HepG2 (cell line): ENCODE measurements at regions not wholly inside any gene's neighbourhood (a gene's known extent, or its start where the extent isn't known, plus 50 kb on each side); places are given as distances from the start of the nearest gene placed in this dataset.

Experiments used
- ATAC-seq: fragments of 200-7000 bp; cut with Tn5 transposase; 3 replicates; pipeline ENCODE4 v1.9.1; 2020; ENCODE audit warnings: mild to moderate bottlenecking, moderate library complexity
- BruUV-seq: library from RNA; stranded (reverse); fragments of 400-500 nt; replicated peaks from 2 replicates; lab custom pipeline; 2021; lab: Mats Ljungman, UMichigan
- CTCF ChIA-PET: fragments of 300-600 bp; formaldehyde crosslinking; extraction: SDS; loops from one replicate; lab custom pipeline; 2021; ENCODE audit warnings: low total read pairs, inconsistent platforms, low intra/inter-chr PET ratio; lab: Yijun Ruan, JAX
- POLR2A ChIA-PET: fragments of 350-600 bp; sonication (Branson Sonifier 250); formaldehyde crosslinking; loops from one replicate; lab custom pipeline; 2020; ENCODE audit warnings: antibody characterized with exemption, inconsistent platforms; lab: Yijun Ruan, JAX
- DNase-seq: peaks from one replicate; pipeline ENCODE4 v3.0.0-alpha.2; 2015; ENCODE audit warnings: low spot score
- FAIRE-seq: peaks from 3 replicates; lab custom pipeline; 2011; peaks lifted over from hg19 to GRCh38; lab: Jason Lieb, UNC
- H2AFZ ChIP-seq: one replicate; pipeline ENCODE4 v1.6.1; 2011; ENCODE audit warnings: low read length, inconsistent platforms
- H3K27ac ChIP-seq: fragments of 300-600 bp; 3 replicates; pipeline ENCODE4 v1.8.0; 2011; ENCODE audit warnings: mixed run types, mild to moderate bottlenecking, mixed read lengths, low read length, inconsistent platforms; ENCODE audit not compliant: insufficient read depth; ENCODE audit errors: extremely low read length
- H3K27me3 ChIP-seq, 2 experiments: fragments of 200-600 bp in 1 of 2; 2 replicates in 1 of 2; 3 replicates in 1 of 2; pipeline versions ENCODE4 v1.6.0 to v1.8.0; 2011; ENCODE audit warnings: low read length in 2 of 2, mild to moderate bottlenecking in 2 of 2, moderate library complexity in 2 of 2, inconsistent platforms in 1 of 2; ENCODE audit not compliant: insufficient read depth in 2 of 2, control insufficient read depth in 1 of 2
- H3K36me3 ChIP-seq, 2 experiments: fragments of 200-600 bp in 1 of 2; replicated peaks in 1 of 2; 2 replicates in 1 of 2; 3 replicates in 1 of 2; pipeline versions ENCODE4 v1.5.1 to v1.8.0; 2011; ENCODE audit warnings: low read length in 2 of 2, inconsistent platforms in 1 of 2; ENCODE audit not compliant: insufficient read depth in 2 of 2, control insufficient read depth in 1 of 2
- H3K4me1 ChIP-seq: 2 replicates; pipeline ENCODE4 v1.5.1; 2012; ENCODE audit warnings: low read length, inconsistent platforms; ENCODE audit not compliant: insufficient read depth
- H3K4me2 ChIP-seq: 2 replicates; pipeline ENCODE4 v1.6.0; 2011; ENCODE audit warnings: low read depth, low read length, inconsistent platforms
- H3K4me3 ChIP-seq, 3 experiments: fragments of 200-600 bp in 1 of 3; sonication (generic), shearing (Covaris generic) in 1 of 3; replicated peaks in 1 of 3; 2 replicates each; pipeline ENCODE4 v1.5.1; 2011 to 2016; ENCODE audit warnings: low read length in 3 of 3, inconsistent platforms in 2 of 3, low read depth in 2 of 3, mild to moderate bottlenecking in 2 of 3, control low read depth in 1 of 3, mixed read lengths in 1 of 3; ENCODE audit not compliant: insufficient read depth in 1 of 3
- H3K79me2 ChIP-seq: one replicate; pipeline ENCODE4 v1.6.1; 2011; ENCODE audit warnings: low read length, inconsistent platforms; ENCODE audit not compliant: insufficient read depth
- H3K9ac ChIP-seq: 2 replicates; pipeline ENCODE4 v1.6.0; 2011; ENCODE audit warnings: mild to moderate bottlenecking, low read depth, low read length, inconsistent platforms; ENCODE audit not compliant: insufficient read depth
- H3K9me3 ChIP-seq: 2 replicates; pipeline ENCODE4 v1.5.1; 2012; ENCODE audit warnings: mild to moderate bottlenecking, low read length
- H4K20me1 ChIP-seq: 2 replicates; pipeline ENCODE4 v1.6.0; 2011; ENCODE audit warnings: inconsistent platforms, mild to moderate bottlenecking, low read length, moderate library complexity; ENCODE audit not compliant: insufficient read depth
- CEBPB ChIP-seq: IDR thresholded peaks from 2 replicates; pipeline ENCODE4 v1.6.1; 2011; ENCODE audit warnings: low read depth, low read length, improper control_type of control experiment, borderline replicate concordance
- DR1 ChIP-seq: sonication (generic); formaldehyde crosslinking; IDR thresholded peaks from 2 replicates; pipeline ENCODE4 v1.8.0; 2021; ENCODE audit warnings: mild to moderate bottlenecking, missing genetic modification reagents, inconsistent platforms
- ELF3 ChIP-seq: IDR thresholded peaks from 2 replicates; pipeline ENCODE4 v1.6.1; 2016; ENCODE audit warnings: missing genetic modification reagents, missing compliant biosample characterization
- EP300 ChIP-seq, 3 experiments: sonication (generic) in 1 of 3; formaldehyde crosslinking in 1 of 3; IDR thresholded peaks; 2 replicates each; pipeline versions ENCODE4 v1.5.1 to v1.6.1; 2011 to 2020; ENCODE audit warnings: low read depth in 2 of 3, low read length in 2 of 3, borderline replicate concordance in 1 of 3, improper control_type of control experiment in 1 of 3, mild to moderate bottlenecking in 1 of 3, missing genetic modification reagents in 1 of 3, moderate library complexity in 1 of 3
- JDP2 ChIP-seq: sonication (generic); formaldehyde crosslinking; IDR thresholded peaks from 2 replicates; pipeline ENCODE4 v1.8.1; 2022; ENCODE audit warnings: missing genetic modification reagents, borderline replicate concordance
- KDM4B ChIP-seq: sonication (generic); formaldehyde crosslinking; IDR thresholded peaks from 2 replicates; pipeline ENCODE4 v1.4.0; 2020; ENCODE audit warnings: missing genetic modification reagents
- KLF9 ChIP-seq: IDR thresholded peaks from 2 replicates; pipeline ENCODE4 v1.6.1; 2016; ENCODE audit warnings: low read depth
- MXD4 ChIP-seq: IDR thresholded peaks from 2 replicates; pipeline ENCODE4 v1.6.1; 2016; ENCODE audit warnings: mild to moderate bottlenecking, missing biosample characterization, missing genetic modification reagents
- NBN ChIP-seq: fragments of 450-650 bp; conservative IDR thresholded peaks from 2 replicates; pipeline ENCODE4 v1.6.1; 2017
- SKI ChIP-seq: fragments of 450-650 bp; IDR thresholded peaks from one replicate; pipeline ENCODE4 v1.6.1; 2018; ENCODE audit warnings: mild to moderate bottlenecking; ENCODE audit not compliant: partially characterized antibody
- XRCC5 ChIP-seq: fragments of 200-400 bp; formaldehyde crosslinking; optimal IDR thresholded peaks from 2 replicates; pipeline ENCODE3; 2017; ENCODE audit warnings: mild to moderate bottlenecking, low read length
- ZBTB38 ChIP-seq: sonication (generic); formaldehyde crosslinking; IDR thresholded peaks from 2 replicates; pipeline ENCODE4 v1.5.1; 2020; ENCODE audit warnings: mild to moderate bottlenecking, missing genetic modification reagents
- ZNF274 ChIP-seq: sonication (generic); formaldehyde crosslinking; IDR thresholded peaks from 2 replicates; pipeline ENCODE4 v1.5.1; 2020; ENCODE audit warnings: mild to moderate bottlenecking, missing genetic modification reagents
- ZNF343 ChIP-seq: sonication (generic); formaldehyde crosslinking; IDR thresholded peaks from 2 replicates; pipeline ENCODE4 v1.4.0; 2020; ENCODE audit warnings: mild to moderate bottlenecking, missing genetic modification reagents
- ZNF572 ChIP-seq: sonication (generic); formaldehyde crosslinking; IDR thresholded peaks from 2 replicates; pipeline ENCODE4 v1.5.1; 2020; ENCODE audit warnings: mild to moderate bottlenecking, missing genetic modification reagents
- ZNF703 ChIP-seq: sonication (generic); formaldehyde crosslinking; IDR thresholded peaks from 2 replicates; pipeline ENCODE4 v1.5.1; 2020; ENCODE audit warnings: missing genetic modification reagents, mild to moderate bottlenecking, moderate library complexity, borderline replicate concordance
- WGBS: methylation state at CpG from one replicate; pipeline ENCODE4 v1.1.6; 2017; ENCODE audit warnings: low lambda C conversion rate; 5-methylcytosine and 5-hydroxymethylcytosine counted together
- in situ Hi-C: cut with HindIII; loops from 2 replicates; pipeline ENCODE4 v1.10.0; 2017; ENCODE audit warnings: low pct_unique_long_range_greater_than_20kb; ENCODE audit not compliant: extremely low pct_ligation_motif_present
- intact Hi-C: fragments of 100-400 bp; cut with micrococcal nuclease; formaldehyde crosslinking; loops from one replicate; pipeline ENCODE4 v1.10.0; 2022; ENCODE audit not compliant: unreplicated experiment

DNA sequence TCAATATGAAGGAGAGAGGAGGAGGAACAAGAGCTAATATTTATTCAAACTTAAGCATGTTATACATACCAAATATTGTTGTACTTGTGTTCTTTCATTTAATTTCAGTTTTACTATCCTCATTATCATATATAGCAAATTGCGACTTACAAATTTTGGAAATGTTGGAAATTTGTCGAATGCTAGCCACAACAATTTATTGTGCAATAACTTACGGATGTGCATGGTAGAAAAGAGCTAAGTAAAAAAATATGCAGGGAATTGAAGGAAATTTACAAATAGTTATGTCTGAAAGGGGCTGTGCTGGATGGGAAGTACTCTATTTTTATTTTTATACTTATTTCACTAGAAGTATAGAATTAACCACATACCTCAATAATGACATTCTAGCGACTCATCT lies 376.3 kb downstream of the PCDH20 start:
- intact Hi-C loops (no loop called here), in situ Hi-C loops (no loop called here)
- Histone ChIP-seq H3K27ac (no peak overlapping the region), H2AFZ (no peak overlapping the region), H3K27me3 (no peaks in the 10 kb centered on the region), H3K9ac (no peak overlapping the region), H3K4me3 (no peak overlapping the region), H3K4me2 (no peak overlapping the region), H3K4me1 (no peaks in the 10 kb centered on the region), H3K36me3 (no peaks in the 10 kb centered on the region), H4K20me1 (no peaks in the 10 kb centered on the region), H3K9me3 (no peaks in the 10 kb centered on the region), H3K79me2 (no peaks in the 10 kb centered on the region)
- POLR2A ChIA-PET = no interaction called here
- TF ChIP-seq CEBPB (peak; percentile 66; the same call in 1 of the 2 replicates), ZNF703 (CRISPR knock-in tag) (no peak)
- FAIRE-seq (no peak), DNase-seq (no peak), ATAC-seq (no peak)
- CTCF ChIA-PET = no interaction called here
- 1% methylated on average over 4 of the region's 4 CpGs for WGBS
- BruUV-seq = no TSS peak

DNA sequence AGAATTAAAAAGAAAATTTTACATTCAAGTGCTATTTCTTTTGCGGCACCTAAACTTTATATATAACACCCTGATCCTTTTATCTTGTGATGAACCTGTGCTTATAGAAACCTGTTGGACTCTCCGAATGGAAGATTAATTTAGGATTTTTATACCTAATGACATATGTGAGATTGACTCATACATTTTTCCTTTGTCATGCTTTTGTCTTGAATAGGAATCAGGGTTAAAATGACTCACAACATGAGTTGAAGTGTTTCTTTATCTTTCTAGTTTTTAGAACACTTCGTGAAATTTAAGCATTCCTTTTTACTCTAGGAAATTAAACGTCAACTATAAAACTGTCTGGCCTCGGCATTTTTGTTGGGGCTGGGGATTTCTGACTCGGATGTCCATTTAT lies 378.9 kb downstream of the PCDH20 start:
- no peak overlapping the region for H2AFZ ChIP-seq
- intact Hi-C loops (no loop called here), in situ Hi-C loops (no loop called here)
- no peak for TF ChIP-seq ELF3 (CRISPR knock-in tag)
- no peak for TF ChIP-seq XRCC5
- TF ChIP-seq KDM4B (CRISPR knock-in tag) = no peak
- TF ChIP-seq DR1 (CRISPR knock-in tag) = no peak
- TF ChIP-seq NBN = no peak
- no peak for TF ChIP-seq MXD4
- no peak for TF ChIP-seq ZNF572 (CRISPR knock-in tag)
- TF ChIP-seq SKI = no peak
- no peak for TF ChIP-seq ZBTB38 (CRISPR knock-in tag)
- no peak for TF ChIP-seq EP300 (IDR thresholded peaks at IDR 0.05; ENCODE audit: low read depth in 2 of 2, low read length in 2 of 2)
- no peak for TF ChIP-seq EP300 (CRISPR knock-in tag; IDR thresholded peaks at IDR 0.05; ENCODE audit: borderline replicate concordance)
- no peak for TF ChIP-seq ZNF274 (CRISPR knock-in tag)
- no peak for TF ChIP-seq JDP2
- TF ChIP-seq ZNF343 (CRISPR knock-in tag) = no peak
- TF ChIP-seq KLF9 (CRISPR knock-in tag) = no peak
- POLR2A ChIA-PET = no interaction called here
- H3K36me3 ChIP-seq = no peaks in the 10 kb centered on the region
- H3K27me3 ChIP-seq = no peaks in the 10 kb centered on the region
- 18% methylated on average over 6 of the region's 6 CpGs for WGBS
- no peak overlapping the region for H3K4me3 ChIP-seq
- no peak overlapping the region for H3K27ac ChIP-seq
- no peaks in the 10 kb centered on the region for H4K20me1 ChIP-seq
- CTCF ChIA-PET = no interaction called here
- no peaks in the 10 kb centered on the region for H3K4me1 ChIP-seq
- no peak for FAIRE-seq
- H3K4me2 ChIP-seq = no peak overlapping the region
- H3K9ac ChIP-seq = no peak overlapping the region
- ATAC-seq = no peak
- no peaks in the 10 kb centered on the region for H3K79me2 ChIP-seq
- no peak for DNase-seq
- no TSS peak for BruUV-seq
- no peaks in the 10 kb centered on the region for H3K9me3 ChIP-seq
